KMS-11 (cell line): ENCODE measurements at regions not wholly inside any gene's neighbourhood (a gene's known extent, or its start where the extent isn't known, plus 50 kb on each side); places are given as distances from the start of the nearest gene placed in this dataset.

ENCODE experiments used
- H2AFZ ChIP-seq: fragments of 200-600 bp; sonication (generic); 2 replicates; pipeline ENCODE4 v1.6.1; 2016; ENCODE audit warnings: antibody characterized with exemption, mixed run types, low read depth
- H3K27ac ChIP-seq: fragments of 200-600 bp; sonication (generic); 2 replicates; pipeline ENCODE4 v1.6.1; 2016; ENCODE audit warnings: mild to moderate bottlenecking, mixed run types
- H3K27me3 ChIP-seq: fragments of 200-600 bp; sonication (generic); 2 replicates; pipeline ENCODE4 v1.6.1; 2017; ENCODE audit warnings: mild to moderate bottlenecking, low read depth, mixed run types, moderate library complexity; ENCODE audit not compliant: insufficient read depth
- H3K36me3 ChIP-seq: fragments of 200-600 bp; sonication (generic); 2 replicates; pipeline ENCODE4 v1.6.1; 2017; ENCODE audit warnings: mild to moderate bottlenecking, mixed run types; ENCODE audit not compliant: insufficient read depth
- H3K4me1 ChIP-seq: fragments of 200-600 bp; sonication (generic); 2 replicates; pipeline ENCODE4 v1.6.1; 2016; ENCODE audit warnings: mild to moderate bottlenecking, low read depth, mixed run types; ENCODE audit not compliant: poor library complexity, severe bottlenecking
- H3K4me2 ChIP-seq: fragments of 200-600 bp; sonication (generic); 2 replicates; pipeline ENCODE4 v1.7.0; 2016; ENCODE audit warnings: mild to moderate bottlenecking, mixed run types
- H3K4me3 ChIP-seq: fragments of 200-600 bp; sonication (generic); IDR thresholded peaks from 2 replicates; pipeline ENCODE4 v1.6.1; 2017; ENCODE audit warnings: low read depth, low read length, mixed read lengths; ENCODE audit not compliant: insufficient read depth
- H3K79me2 ChIP-seq: fragments of 200-600 bp; sonication (generic); 2 replicates; pipeline ENCODE4 v1.6.1; 2016; ENCODE audit warnings: low read depth, mixed run types; ENCODE audit not compliant: insufficient read depth
- H3K9ac ChIP-seq: fragments of 200-600 bp; sonication (generic); 2 replicates; pipeline ENCODE4 v1.6.1; 2016; ENCODE audit warnings: mild to moderate bottlenecking, mixed run types
- H4K20me1 ChIP-seq: fragments of 200-600 bp; sonication (generic); 2 replicates; pipeline ENCODE4 v1.6.1; 2016; ENCODE audit warnings: mild to moderate bottlenecking, mixed run types; ENCODE audit not compliant: insufficient read depth
- CTCF ChIP-seq: fragments of 200-600 bp; sonication (generic); conservative IDR thresholded peaks from 2 replicates; pipeline ENCODE4 v1.6.1; 2017; ENCODE audit warnings: low read depth, mild to moderate bottlenecking, antibody characterized with exemption, low read length, moderate library complexity, mixed read lengths

DNA sequence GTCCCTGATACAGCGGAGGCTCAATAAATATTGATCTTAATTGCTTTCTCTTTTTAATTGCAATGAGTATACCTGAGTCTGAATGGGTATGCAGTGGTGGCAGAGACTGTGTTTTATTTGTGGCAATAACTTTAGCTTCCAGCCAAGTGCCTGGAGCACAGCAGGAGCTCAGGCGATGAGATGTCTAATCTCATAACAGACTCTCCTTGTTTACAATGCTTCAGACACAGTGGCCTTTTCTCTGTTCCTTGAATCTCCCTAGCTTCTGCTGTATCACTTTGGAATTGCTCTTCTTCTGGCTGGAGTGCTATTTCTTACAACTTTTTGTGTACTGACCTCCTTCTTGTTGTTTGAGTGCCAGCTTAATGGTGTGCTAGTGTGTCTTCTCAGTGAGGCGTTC, 91.5 kb upstream of the UNC5C start:
- no peak overlapping the region for H3K9ac ChIP-seq
- no peak for TF ChIP-seq CTCF
- H2AFZ ChIP-seq = no peak overlapping the region
- no peak overlapping the region for H3K27ac ChIP-seq
- H3K4me1 ChIP-seq = peaks cover 50% of the 10 kb centered on the region
- H4K20me1 ChIP-seq = no peaks in the 10 kb centered on the region
- no peak overlapping the region for H3K4me2 ChIP-seq
- no peaks in the 10 kb centered on the region for H3K36me3 ChIP-seq
- H3K4me3 ChIP-seq = no peak overlapping the region
- no peaks in the 10 kb centered on the region for H3K27me3 ChIP-seq
- no peaks in the 10 kb centered on the region for H3K79me2 ChIP-seq

- no peaks in the 10 kb centered on the region for H3K27me3 ChIP-seq
- H3K4me2 ChIP-seq = peak overlapping the region; percentile 37
- H3K9ac ChIP-seq = peak overlapping the region; percentile 43; the same call in 1 of the 2 replicates
- H3K27ac ChIP-seq = peak overlapping the region; percentile 49; the same call in 1 of the 2 replicates
- TF ChIP-seq CTCF = no peak
- H3K4me3 ChIP-seq = no peak overlapping the region
- H3K79me2 ChIP-seq = no peaks in the 10 kb centered on the region
- no peaks in the 10 kb centered on the region for H3K36me3 ChIP-seq
- H4K20me1 ChIP-seq = no peaks in the 10 kb centered on the region
- peak overlapping the region; percentile 86 for H2AFZ ChIP-seq
- H3K4me1 ChIP-seq = peaks cover 38% of the 10 kb centered on the region
Observed at GRCh38 chr4:95638920-95639501, 90.2 kb upstream of the UNC5C start.

- no peak overlapping the region for H3K4me3 ChIP-seq
- H3K27ac ChIP-seq = no peak overlapping the region
- TF ChIP-seq CTCF = no peak
- peaks cover 22% of the 10 kb centered on the region for H3K4me1 ChIP-seq
- no peak overlapping the region for H3K4me2 ChIP-seq
- H2AFZ ChIP-seq = no peak overlapping the region
- H4K20me1 ChIP-seq = no peaks in the 10 kb centered on the region
- no peaks in the 10 kb centered on the region for H3K36me3 ChIP-seq
- no peak overlapping the region for H3K9ac ChIP-seq
- H3K79me2 ChIP-seq = no peaks in the 10 kb centered on the region
- H3K27me3 ChIP-seq = no peaks in the 10 kb centered on the region
Observed at GRCh38 chr4:95637043-95637600, 88.3 kb upstream of the UNC5C start.

- Histone ChIP-seq H3K36me3 (no peaks in the 10 kb centered on the region), H3K27ac (no peak overlapping the region), H3K4me3 (no peak overlapping the region), H3K4me1 (peaks cover 22% of the 10 kb centered on the region), H3K27me3 (no peaks in the 10 kb centered on the region), H3K4me2 (no peak overlapping the region), H2AFZ (no peak overlapping the region), H4K20me1 (no peaks in the 10 kb centered on the region), H3K79me2 (no peaks in the 10 kb centered on the region), H3K9ac (no peak overlapping the region)
- no peak for TF ChIP-seq CTCF
Observed at GRCh38 chr4:95636061-95636460, 87.3 kb upstream of the UNC5C start.
